ENCODE measurements at regions not wholly inside any gene's neighbourhood (a gene's known extent, or its start where the extent isn't known, plus 50 kb on each side); places are given as distances from the start of the nearest gene placed in this dataset.

DNA sequence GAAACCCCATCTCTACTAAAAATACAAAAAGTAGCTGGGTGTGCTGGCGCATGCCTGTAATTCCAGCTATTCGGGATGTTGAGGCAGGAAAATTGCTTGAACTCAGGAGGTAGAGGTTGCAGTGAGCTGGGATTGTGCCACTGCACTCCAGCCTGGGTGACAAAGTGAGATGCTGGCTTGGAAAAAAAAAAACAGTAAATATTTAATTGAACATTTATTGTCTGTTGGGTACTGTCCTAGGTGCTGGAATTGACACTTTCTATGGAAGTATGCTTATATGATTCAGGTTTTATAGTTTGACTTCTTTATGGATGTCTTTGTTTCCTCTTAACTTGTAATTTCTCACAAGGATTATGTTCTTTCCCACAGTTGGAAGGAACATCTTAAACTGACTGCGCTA is 633.1 kb upstream of the SETBP1 start:
- Histone ChIP-seq H3K36me3 (ENCODE audit: control insufficient read depth in 2 of 2, insufficient read depth in 2 of 2, low read length in 1 of 2) (no peaks in the 10 kb centered on the region), H3K9me3 (ENCODE audit: control insufficient read depth in 2 of 2, insufficient read depth in 1 of 2, low read depth in 1 of 2, low read length in 1 of 2) (no peaks in the 10 kb centered on the region), H3K27ac (ENCODE audit: low read depth in 2 of 2, low read length in 1 of 2) (no peak overlapping the region), H3K4me3 (ENCODE audit: low read depth in 1 of 2, low read length in 2 of 2) (no peak overlapping the region), H3K27me3 (ENCODE audit: control insufficient read depth in 1 of 2, insufficient read depth in 2 of 2, low read length in 2 of 2) (no peaks in the 10 kb centered on the region), H3K4me1 (ENCODE audit: control insufficient read depth in 2 of 2, insufficient read depth in 2 of 2, low read length in 1 of 2) (no peaks in the 10 kb centered on the region)
- 93 to 95% methylated on average over 3 of the region's 3 CpGs for WGBS, 2 donors

DNA sequence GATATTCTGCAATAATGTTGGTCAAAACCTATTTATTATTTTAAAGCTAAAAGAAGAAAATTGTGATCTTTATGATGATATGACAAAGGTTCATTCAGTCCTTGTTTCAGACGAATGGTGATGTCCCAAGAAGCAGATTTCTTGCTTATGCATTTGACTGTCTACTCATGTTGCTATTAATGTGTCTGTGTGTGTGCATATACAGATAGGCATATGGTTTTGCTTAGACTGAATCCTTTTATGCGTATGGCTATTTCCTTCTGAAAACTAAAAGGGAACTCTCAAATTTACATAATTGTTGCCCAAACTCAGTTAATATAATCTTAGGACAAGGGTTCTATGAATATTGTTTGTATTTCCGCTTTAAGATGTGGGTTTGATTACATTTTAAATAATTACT is 632.3 kb upstream of the SETBP1 start:
- Histone ChIP-seq H3K4me3 (ENCODE audit: low read depth in 1 of 2, low read length in 2 of 2) (no peak overlapping the region), H3K9me3 (ENCODE audit: control insufficient read depth in 2 of 2, insufficient read depth in 1 of 2, low read depth in 1 of 2, low read length in 1 of 2) (no peaks in the 10 kb centered on the region), H3K27me3 (ENCODE audit: control insufficient read depth in 1 of 2, insufficient read depth in 2 of 2, low read length in 2 of 2) (no peaks in the 10 kb centered on the region), H3K36me3 (ENCODE audit: control insufficient read depth in 2 of 2, insufficient read depth in 2 of 2, low read length in 1 of 2) (no peaks in the 10 kb centered on the region), H3K27ac (ENCODE audit: low read depth in 2 of 2, low read length in 1 of 2) (no peak overlapping the region), H3K4me1 (ENCODE audit: control insufficient read depth in 2 of 2, insufficient read depth in 2 of 2, low read length in 1 of 2) (no peaks in the 10 kb centered on the region)
- 78 to 84% methylated on average over 3 of the region's 3 CpGs for WGBS, 2 donors

DNA sequence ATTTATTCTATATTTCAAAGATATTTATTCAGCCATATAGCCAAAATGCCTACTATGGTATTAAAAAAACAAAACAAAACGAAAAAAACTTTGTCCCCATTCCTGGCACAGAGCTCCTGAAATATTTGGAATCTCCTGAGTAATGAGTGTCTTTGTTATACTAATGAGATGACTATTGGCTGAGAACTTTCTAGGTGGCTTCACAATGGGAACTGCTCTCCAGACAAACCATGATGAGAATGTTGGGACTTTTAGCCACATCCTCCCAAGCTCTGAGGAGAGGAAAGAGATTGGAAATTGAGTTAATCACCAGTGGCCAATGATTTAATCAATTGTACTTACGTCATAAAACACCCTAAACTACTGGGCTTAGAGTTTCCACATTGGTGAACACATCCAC is 631.8 kb upstream of the SETBP1 start:
- WGBS, 2 donors, result 72 to 76% methylated on average over 2 of the region's 2 CpGs
- Histone ChIP-seq H3K36me3 (ENCODE audit: control insufficient read depth in 2 of 2, insufficient read depth in 2 of 2, low read length in 1 of 2) (no peaks in the 10 kb centered on the region), H3K4me3 (ENCODE audit: low read depth in 1 of 2, low read length in 2 of 2) (no peak overlapping the region), H3K9me3 (ENCODE audit: control insufficient read depth in 2 of 2, insufficient read depth in 1 of 2, low read depth in 1 of 2, low read length in 1 of 2) (no peaks in the 10 kb centered on the region), H3K4me1 (ENCODE audit: control insufficient read depth in 2 of 2, insufficient read depth in 2 of 2, low read length in 1 of 2) (no peaks in the 10 kb centered on the region), H3K27me3 (ENCODE audit: control insufficient read depth in 1 of 2, insufficient read depth in 2 of 2, low read length in 2 of 2) (no peaks in the 10 kb centered on the region), H3K27ac (ENCODE audit: low read depth in 2 of 2, low read length in 1 of 2) (no peak overlapping the region)

DNA sequence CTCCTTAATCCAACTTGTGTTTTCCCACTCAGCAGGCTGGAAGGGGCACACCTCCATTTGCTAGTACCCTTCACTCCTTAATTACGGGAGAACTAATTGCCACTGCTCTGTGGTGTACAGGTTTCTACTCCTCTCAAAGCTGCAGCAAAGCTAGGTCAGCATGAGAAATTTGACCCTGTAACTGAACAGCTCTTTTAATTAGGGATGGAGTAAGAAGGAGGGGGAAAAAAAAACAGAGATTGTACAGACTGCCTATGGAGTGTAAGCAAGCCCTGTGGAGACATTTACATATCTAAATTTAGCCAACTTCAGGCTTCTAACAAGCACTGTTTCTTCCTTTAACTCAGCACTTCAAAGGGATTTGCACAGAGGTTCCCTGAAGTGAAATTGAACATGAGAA is 629.7 kb upstream of the SETBP1 start:
- no peak overlapping the region for H3K27ac ChIP-seq (ENCODE audit: low read depth in 2 of 2, low read length in 1 of 2)
- 65 to 90% methylated on average over 1 of the region's 1 CpG for WGBS, 2 donors
- no peaks in the 10 kb centered on the region for H3K36me3 ChIP-seq (ENCODE audit: control insufficient read depth in 2 of 2, insufficient read depth in 2 of 2, low read length in 1 of 2)
- H3K4me1 ChIP-seq (ENCODE audit: control insufficient read depth in 2 of 2, insufficient read depth in 2 of 2, low read length in 1 of 2), result no peaks in the 10 kb centered on the region
- H3K27me3 ChIP-seq (ENCODE audit: control insufficient read depth in 1 of 2, insufficient read depth in 2 of 2, low read length in 2 of 2), result no peaks in the 10 kb centered on the region
- no peak overlapping the region for H3K4me3 ChIP-seq (ENCODE audit: low read depth in 1 of 2, low read length in 2 of 2)
- H3K9me3 ChIP-seq (ENCODE audit: control insufficient read depth in 2 of 2, insufficient read depth in 1 of 2, low read depth in 1 of 2, low read length in 1 of 2), result no peaks in the 10 kb centered on the region

DNA sequence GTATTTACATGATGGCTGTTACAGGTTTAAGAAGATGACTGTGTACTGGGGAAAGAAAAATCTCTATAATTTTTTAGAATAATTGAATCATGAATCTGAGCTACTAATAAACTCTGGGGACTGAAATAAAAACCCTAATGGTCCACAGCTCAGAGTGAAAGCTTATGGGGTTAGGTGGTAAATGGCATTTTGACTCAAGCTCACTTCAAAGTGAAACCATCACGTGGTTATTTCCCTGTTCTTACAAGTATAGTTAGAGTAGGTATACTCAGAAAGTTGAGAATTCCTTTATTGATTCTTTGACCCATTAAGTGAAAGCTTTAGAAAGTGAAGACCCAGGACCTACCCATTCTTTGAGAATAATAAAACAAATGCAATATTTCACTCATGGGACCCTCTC is 626.2 kb upstream of the SETBP1 start:
- Histone ChIP-seq H3K36me3 (ENCODE audit: control insufficient read depth in 2 of 2, insufficient read depth in 2 of 2, low read length in 1 of 2) (no peaks in the 10 kb centered on the region), H3K9me3 (ENCODE audit: control insufficient read depth in 2 of 2, insufficient read depth in 1 of 2, low read depth in 1 of 2, low read length in 1 of 2) (no peaks in the 10 kb centered on the region), H3K27ac (ENCODE audit: low read depth in 2 of 2, low read length in 1 of 2) (no peak overlapping the region), H3K27me3 (ENCODE audit: control insufficient read depth in 1 of 2, insufficient read depth in 2 of 2, low read length in 2 of 2) (no peaks in the 10 kb centered on the region), H3K4me3 (ENCODE audit: low read depth in 1 of 2, low read length in 2 of 2) (no peak overlapping the region), H3K4me1 (ENCODE audit: control insufficient read depth in 2 of 2, insufficient read depth in 2 of 2, low read length in 1 of 2) (no peaks in the 10 kb centered on the region)
- 47 to 56% methylated on average over 1 of the region's 1 CpG for WGBS, 2 donors

DNA sequence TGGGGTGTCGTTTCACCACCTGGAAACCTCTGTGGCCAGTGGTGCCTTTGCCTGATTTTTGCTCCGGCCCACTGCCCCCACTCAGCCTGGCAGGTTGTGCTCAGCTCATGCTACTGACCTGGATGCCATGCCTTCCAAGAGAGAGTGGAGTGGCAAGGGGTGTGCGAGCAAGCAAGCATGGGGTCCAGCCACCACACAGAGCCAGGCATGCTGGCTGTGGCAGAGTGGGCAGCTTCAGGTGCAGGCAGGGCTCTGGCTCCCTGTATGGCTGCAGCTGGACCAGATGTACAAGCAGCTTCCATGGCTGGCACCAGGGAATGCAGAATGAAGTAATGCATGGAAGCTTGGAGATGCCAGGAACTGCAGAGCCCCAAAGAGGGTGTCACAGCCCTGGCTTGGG is 620.5 kb upstream of the SETBP1 start:
- H3K9me3 ChIP-seq (ENCODE audit: control insufficient read depth in 2 of 2, insufficient read depth in 1 of 2, low read depth in 1 of 2, low read length in 1 of 2), result peaks cover 0 to 5% of the 10 kb centered on the region in 2 donors
- 95 to 98% methylated on average over 3 of the region's 3 CpGs for WGBS, 2 donors
- H3K27ac ChIP-seq (ENCODE audit: low read depth in 2 of 2, low read length in 1 of 2), result no peak overlapping the region
- no peak overlapping the region for H3K4me3 ChIP-seq (ENCODE audit: low read depth in 1 of 2, low read length in 2 of 2)
- no peaks in the 10 kb centered on the region for H3K36me3 ChIP-seq (ENCODE audit: control insufficient read depth in 2 of 2, insufficient read depth in 2 of 2, low read length in 1 of 2)
- no peaks in the 10 kb centered on the region for H3K27me3 ChIP-seq (ENCODE audit: control insufficient read depth in 1 of 2, insufficient read depth in 2 of 2, low read length in 2 of 2)
- no peaks in the 10 kb centered on the region for H3K4me1 ChIP-seq (ENCODE audit: control insufficient read depth in 2 of 2, insufficient read depth in 2 of 2, low read length in 1 of 2)

DNA sequence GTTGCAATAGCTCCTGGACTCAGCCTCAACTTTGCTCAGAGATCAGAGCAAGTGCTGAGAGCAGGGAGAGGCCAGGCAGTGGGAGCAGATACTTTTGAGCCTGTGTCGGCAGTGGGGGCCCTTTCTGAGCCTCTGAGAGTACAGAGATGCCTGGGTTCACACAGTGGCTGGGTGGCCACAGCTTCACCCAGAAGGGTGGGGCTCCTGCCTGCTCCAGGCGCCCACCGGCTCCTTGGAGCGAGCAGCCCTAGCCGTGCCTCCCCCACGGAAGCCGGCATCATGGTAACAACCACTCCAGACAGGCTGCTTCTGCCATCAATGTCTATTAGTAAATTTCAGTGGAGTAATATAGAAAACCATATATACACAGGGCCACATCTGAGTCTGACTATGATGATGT is 619.2 kb upstream of the SETBP1 start:
- 95 to 97% methylated on average over 7 of the region's 7 CpGs for WGBS, 2 donors
- no peak overlapping the region for H3K27ac ChIP-seq (ENCODE audit: low read depth in 2 of 2, low read length in 1 of 2)
- H3K27me3 ChIP-seq (ENCODE audit: control insufficient read depth in 1 of 2, insufficient read depth in 2 of 2, low read length in 2 of 2), result no peaks in the 10 kb centered on the region
- H3K36me3 ChIP-seq (ENCODE audit: control insufficient read depth in 2 of 2, insufficient read depth in 2 of 2, low read length in 1 of 2), result no peaks in the 10 kb centered on the region
- H3K4me3 ChIP-seq (ENCODE audit: low read depth in 1 of 2, low read length in 2 of 2), result no peak overlapping the region
- no peaks in the 10 kb centered on the region for H3K4me1 ChIP-seq (ENCODE audit: control insufficient read depth in 2 of 2, insufficient read depth in 2 of 2, low read length in 1 of 2)
- peaks cover 0 to 5% of the 10 kb centered on the region in 2 donors for H3K9me3 ChIP-seq (ENCODE audit: control insufficient read depth in 2 of 2, insufficient read depth in 1 of 2, low read depth in 1 of 2, low read length in 1 of 2)

DNA sequence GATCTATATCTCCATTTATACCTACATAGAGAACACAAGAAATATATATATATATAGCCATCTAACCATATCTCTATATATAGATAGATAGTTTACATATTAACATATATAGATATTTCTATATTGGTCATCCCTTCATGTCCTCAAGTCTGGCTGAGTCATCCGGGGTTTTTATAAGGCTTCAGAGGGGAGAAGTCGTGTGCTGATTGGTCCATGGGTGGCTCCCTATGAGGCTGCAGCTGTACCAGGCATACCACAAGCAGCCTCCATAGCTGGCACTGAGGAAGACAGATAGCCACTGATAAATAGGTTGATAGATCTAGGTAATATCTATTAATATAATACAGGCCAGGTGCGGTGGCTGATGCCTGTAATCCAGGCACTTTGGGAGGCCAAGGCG is 618.3 kb upstream of the SETBP1 start:
- WGBS, 2 donors, result 87 to 96% methylated on average over 4 of the region's 4 CpGs
- H3K27ac ChIP-seq (ENCODE audit: low read depth in 2 of 2, low read length in 1 of 2), result no peak overlapping the region
- H3K4me3 ChIP-seq (ENCODE audit: low read depth in 1 of 2, low read length in 2 of 2), result no peak overlapping the region
- H3K27me3 ChIP-seq (ENCODE audit: control insufficient read depth in 1 of 2, insufficient read depth in 2 of 2, low read length in 2 of 2), result no peaks in the 10 kb centered on the region
- H3K36me3 ChIP-seq (ENCODE audit: control insufficient read depth in 2 of 2, insufficient read depth in 2 of 2, low read length in 1 of 2), result no peaks in the 10 kb centered on the region
- no peaks in the 10 kb centered on the region for H3K4me1 ChIP-seq (ENCODE audit: control insufficient read depth in 2 of 2, insufficient read depth in 2 of 2, low read length in 1 of 2)
- H3K9me3 ChIP-seq (ENCODE audit: control insufficient read depth in 2 of 2, insufficient read depth in 1 of 2, low read depth in 1 of 2, low read length in 1 of 2), result peaks cover 0 to 5% of the 10 kb centered on the region in 2 donors

DNA sequence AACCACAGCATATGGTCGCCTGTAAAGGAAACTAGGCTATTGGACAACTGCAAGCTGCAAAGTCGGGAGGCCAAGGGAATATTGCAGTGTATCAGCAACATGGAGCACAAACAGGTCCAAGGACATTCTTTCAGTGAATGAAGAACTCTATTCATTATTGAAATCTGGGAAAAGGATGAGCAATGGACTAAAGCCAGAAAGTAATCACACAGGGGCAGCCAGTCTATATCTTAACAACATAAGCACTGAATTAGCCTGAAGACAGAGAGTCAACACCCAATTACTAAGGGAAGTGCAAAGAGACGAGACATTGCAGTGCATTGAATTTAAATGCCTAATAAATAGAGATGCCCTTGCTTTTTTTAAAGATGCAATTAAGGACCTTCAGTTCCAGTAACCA is 615.5 kb upstream of the SETBP1 start:
- H3K36me3 ChIP-seq (ENCODE audit: control insufficient read depth in 2 of 2, insufficient read depth in 2 of 2, low read length in 1 of 2), result no peaks in the 10 kb centered on the region
- peaks cover 0 to 5% of the 10 kb centered on the region in 2 donors for H3K9me3 ChIP-seq (ENCODE audit: control insufficient read depth in 2 of 2, insufficient read depth in 1 of 2, low read depth in 1 of 2, low read length in 1 of 2)
- no peak overlapping the region for H3K27ac ChIP-seq (ENCODE audit: low read depth in 2 of 2, low read length in 1 of 2)
- H3K4me1 ChIP-seq (ENCODE audit: control insufficient read depth in 2 of 2, insufficient read depth in 2 of 2, low read length in 1 of 2), result no peaks in the 10 kb centered on the region
- no peak overlapping the region for H3K4me3 ChIP-seq (ENCODE audit: low read depth in 1 of 2, low read length in 2 of 2)
- WGBS, 2 donors, result 77 to 83% methylated on average over 3 of the region's 3 CpGs
- H3K27me3 ChIP-seq (ENCODE audit: control insufficient read depth in 1 of 2, insufficient read depth in 2 of 2, low read length in 2 of 2), result no peaks in the 10 kb centered on the region

DNA sequence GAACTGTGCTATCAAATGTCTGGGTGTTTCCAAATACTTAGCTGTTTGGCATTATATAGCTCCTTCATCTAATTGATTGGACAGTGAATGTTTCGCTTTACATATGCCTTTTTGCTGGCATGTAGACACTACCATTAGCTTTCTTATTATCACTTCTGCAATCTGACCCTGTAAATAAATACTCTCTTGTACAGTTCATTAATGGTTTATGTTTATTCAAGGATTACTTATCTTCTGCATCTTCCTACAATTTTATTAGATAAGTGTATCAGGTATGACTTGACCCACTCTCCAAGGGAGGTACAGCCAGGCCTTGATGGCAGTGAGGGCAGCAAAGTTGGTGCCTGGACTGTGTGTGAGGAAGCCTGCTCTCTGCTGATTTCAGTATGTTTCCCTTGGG is 614.1 kb upstream of the SETBP1 start:
- H3K27me3 ChIP-seq (ENCODE audit: control insufficient read depth in 1 of 2, insufficient read depth in 2 of 2, low read length in 2 of 2), result no peaks in the 10 kb centered on the region
- 89 to 91% methylated on average over 1 of the region's 1 CpG for WGBS, 2 donors
- no peak overlapping the region for H3K27ac ChIP-seq (ENCODE audit: low read depth in 2 of 2, low read length in 1 of 2)
- H3K9me3 ChIP-seq (ENCODE audit: control insufficient read depth in 2 of 2, insufficient read depth in 1 of 2, low read depth in 1 of 2, low read length in 1 of 2), result peaks cover 0 to under 1% of the 10 kb centered on the region in 2 donors
- no peaks in the 10 kb centered on the region for H3K36me3 ChIP-seq (ENCODE audit: control insufficient read depth in 2 of 2, insufficient read depth in 2 of 2, low read length in 1 of 2)
- H3K4me3 ChIP-seq (ENCODE audit: low read depth in 1 of 2, low read length in 2 of 2), result no peak overlapping the region
- no peaks in the 10 kb centered on the region for H3K4me1 ChIP-seq (ENCODE audit: control insufficient read depth in 2 of 2, insufficient read depth in 2 of 2, low read length in 1 of 2)
